Astrocyte (in vitro differentiated cells and primary cell): ENCODE measurements at regions not wholly inside any gene's neighbourhood (a gene's known extent, or its start where the extent isn't known, plus 50 kb on each side); places are given as distances from the start of the nearest gene placed in this dataset.

Experiments
- DNase-seq: peaks from one replicate; pipeline ENCODE4 v3.0.0-alpha.2; 2010; ENCODE audit warnings: low read depth
- FAIRE-seq: peaks from 2 replicates; lab custom pipeline; 2011; peaks lifted over from hg19 to GRCh38; lab: Jason Lieb, UNC
- H2AFZ ChIP-seq: 2 replicates; pipeline ENCODE4 v1.6.0; 2012; ENCODE audit warnings: low read depth, low read length, inconsistent platforms
- H3K27ac ChIP-seq: 2 replicates; pipeline ENCODE4 v1.5.1; 2011; ENCODE audit warnings: low read depth, low read length, inconsistent platforms
- H3K27me3 ChIP-seq: 2 replicates; pipeline ENCODE4 v1.6.0; 2011; ENCODE audit warnings: low read length, inconsistent platforms; ENCODE audit not compliant: insufficient read depth
- H3K36me3 ChIP-seq: 2 replicates; pipeline ENCODE4 v1.5.1; 2011; ENCODE audit warnings: low read length, inconsistent platforms; ENCODE audit not compliant: insufficient read depth
- H3K4me1 ChIP-seq: 2 replicates; pipeline ENCODE4 v1.5.1; 2011; ENCODE audit warnings: low read length, inconsistent platforms; ENCODE audit not compliant: insufficient read depth
- H3K4me2 ChIP-seq: 2 replicates; pipeline ENCODE4 v1.6.0; 2012; ENCODE audit warnings: low read length, inconsistent platforms
- H3K4me3 ChIP-seq: 2 replicates; pipeline ENCODE4 v1.5.1; 2011; ENCODE audit warnings: low read depth, mild to moderate bottlenecking, low read length, inconsistent platforms; ENCODE audit not compliant: insufficient read depth
- H3K79me2 ChIP-seq: 2 replicates; pipeline ENCODE4 v1.6.0; 2012; ENCODE audit warnings: mild to moderate bottlenecking, low read length, inconsistent platforms; ENCODE audit not compliant: insufficient read depth
- H3K9ac ChIP-seq: 2 replicates; pipeline ENCODE4 v1.6.0; 2012; ENCODE audit warnings: mild to moderate bottlenecking, low read length, inconsistent platforms
- H3K9me3 ChIP-seq: 2 replicates; pipeline ENCODE4 v1.5.1; 2012; ENCODE audit warnings: low read depth, mild to moderate bottlenecking, low read length, inconsistent platforms; ENCODE audit not compliant: insufficient read depth
- H4K20me1 ChIP-seq: 2 replicates; pipeline ENCODE4 v1.6.0; 2012; ENCODE audit warnings: low read length, inconsistent platforms; ENCODE audit not compliant: insufficient read depth
- H3K27ac Mint-ChIP-seq: one replicate; pipeline ENCODE4 v1.8.0; 2021; ENCODE audit warnings: mild to moderate bottlenecking, mixed read lengths; ENCODE audit not compliant: unreplicated experiment
- H3K27me3 Mint-ChIP-seq: one replicate; pipeline ENCODE4 v1.8.0; 2021; ENCODE audit warnings: low read depth, mixed read lengths; ENCODE audit not compliant: unreplicated experiment
- H3K36me3 Mint-ChIP-seq: one replicate; pipeline ENCODE4 v1.8.0; 2021; ENCODE audit warnings: low read depth, mixed read lengths; ENCODE audit not compliant: unreplicated experiment
- H3K4me1 Mint-ChIP-seq: one replicate; pipeline ENCODE4 v1.8.0; 2021; ENCODE audit warnings: low read depth, mixed read lengths; ENCODE audit not compliant: unreplicated experiment
- H3K4me3 Mint-ChIP-seq: one replicate; pipeline ENCODE4 v1.8.0; 2021; ENCODE audit warnings: mild to moderate bottlenecking, moderate library complexity, mixed read lengths; ENCODE audit not compliant: unreplicated experiment
- H3K9me3 Mint-ChIP-seq: one replicate; pipeline ENCODE4 v1.8.0; 2021; ENCODE audit warnings: mild to moderate bottlenecking, mixed read lengths; ENCODE audit not compliant: unreplicated experiment
- EZH2 ChIP-seq: IDR thresholded peaks from 2 replicates; pipeline ENCODE4 v1.6.1; 2012; ENCODE audit warnings: mild to moderate bottlenecking, low read length, inconsistent platforms; ENCODE audit not compliant: insufficient read depth
- TF ChIP-seq, protein P1 (sequence below): IDR thresholded peaks from 2 replicates; pipeline ENCODE4 v1.5.1; 2011; ENCODE audit warnings: low read depth, mild to moderate bottlenecking, inconsistent platforms, low read length, moderate library complexity; ENCODE audit not compliant: insufficient read depth

DNA sequence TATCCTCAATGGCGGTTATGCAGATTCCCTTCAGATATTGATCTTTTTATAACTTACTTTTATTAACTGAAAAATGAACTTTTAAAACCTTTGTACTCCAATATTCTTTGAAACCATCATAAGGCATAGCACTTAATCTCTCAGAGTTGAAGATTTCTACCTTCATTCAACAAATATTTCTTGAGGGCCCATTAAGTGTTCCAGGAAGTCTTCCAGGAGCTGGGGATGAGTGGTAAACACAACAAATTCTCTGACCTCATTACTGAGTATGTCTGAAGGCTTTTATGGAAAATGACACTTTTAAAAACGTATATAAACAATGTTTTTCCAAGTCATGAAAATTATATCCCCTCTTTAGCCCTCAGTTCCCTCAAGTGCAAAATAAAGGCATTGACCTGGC, 575.3 kb upstream of the IL12A start:
- FAIRE-seq (no peak), DNase-seq (no peak)
- Mint-ChIP-seq H3K9me3 (peaks cover 10% of the 10 kb centered on the region), H3K4me1 (peaks cover 3% of the 10 kb centered on the region), H3K27me3 (no peaks in the 10 kb centered on the region), H3K36me3 (no peaks in the 10 kb centered on the region), H3K4me3 (no peak overlapping the region), H3K27ac (no peak overlapping the region)
- no peak overlapping the region for H2AFZ ChIP-seq
- no peak overlapping the region for H3K9ac ChIP-seq
- H3K27me3 ChIP-seq, result no peaks in the 10 kb centered on the region
- H3K27ac ChIP-seq, result no peak overlapping the region
- H4K20me1 ChIP-seq, result no peaks in the 10 kb centered on the region
- H3K4me3 ChIP-seq, result no peak overlapping the region
- no peaks in the 10 kb centered on the region for H3K36me3 ChIP-seq
- no peak for TF ChIP-seq EZH2
- TF ChIP-seq, protein P1, sequence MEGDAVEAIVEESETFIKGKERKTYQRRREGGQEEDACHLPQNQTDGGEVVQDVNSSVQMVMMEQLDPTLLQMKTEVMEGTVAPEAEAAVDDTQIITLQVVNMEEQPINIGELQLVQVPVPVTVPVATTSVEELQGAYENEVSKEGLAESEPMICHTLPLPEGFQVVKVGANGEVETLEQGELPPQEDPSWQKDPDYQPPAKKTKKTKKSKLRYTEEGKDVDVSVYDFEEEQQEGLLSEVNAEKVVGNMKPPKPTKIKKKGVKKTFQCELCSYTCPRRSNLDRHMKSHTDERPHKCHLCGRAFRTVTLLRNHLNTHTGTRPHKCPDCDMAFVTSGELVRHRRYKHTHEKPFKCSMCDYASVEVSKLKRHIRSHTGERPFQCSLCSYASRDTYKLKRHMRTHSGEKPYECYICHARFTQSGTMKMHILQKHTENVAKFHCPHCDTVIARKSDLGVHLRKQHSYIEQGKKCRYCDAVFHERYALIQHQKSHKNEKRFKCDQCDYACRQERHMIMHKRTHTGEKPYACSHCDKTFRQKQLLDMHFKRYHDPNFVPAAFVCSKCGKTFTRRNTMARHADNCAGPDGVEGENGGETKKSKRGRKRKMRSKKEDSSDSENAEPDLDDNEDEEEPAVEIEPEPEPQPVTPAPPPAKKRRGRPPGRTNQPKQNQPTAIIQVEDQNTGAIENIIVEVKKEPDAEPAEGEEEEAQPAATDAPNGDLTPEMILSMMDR, result no peak
- H3K4me1 ChIP-seq, result peaks cover 4% of the 10 kb centered on the region
- no peaks in the 10 kb centered on the region for H3K79me2 ChIP-seq
- H3K4me2 ChIP-seq, result no peak overlapping the region
- peaks cover 4% of the 10 kb centered on the region for H3K9me3 ChIP-seq

DNA sequence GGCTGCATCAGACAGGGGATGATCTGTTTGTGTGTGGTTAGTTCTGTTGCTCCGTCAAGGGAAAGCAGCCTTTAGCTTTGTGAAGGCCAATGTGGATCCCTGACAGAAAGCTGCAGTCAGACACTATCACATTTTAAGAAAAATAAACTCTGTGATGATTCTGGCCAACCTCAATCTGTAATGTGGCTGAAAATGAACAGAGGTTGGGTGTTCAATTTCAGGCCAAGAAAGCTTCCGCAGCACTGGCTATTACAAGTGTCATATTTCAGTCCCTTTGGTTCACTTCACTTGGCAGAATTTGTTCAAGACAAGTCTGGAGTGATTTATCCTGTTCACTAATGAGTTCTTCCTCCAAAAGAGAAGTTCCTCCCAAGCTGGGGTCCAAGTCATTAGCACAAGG, 571.8 kb upstream of the IL12A start:
- FAIRE-seq (no peak), DNase-seq (peak; percentile 91)
- Histone ChIP-seq H3K27me3 (no peaks in the 10 kb centered on the region), H3K9me3 (peaks cover 4% of the 10 kb centered on the region), H3K36me3 (no peaks in the 10 kb centered on the region), H3K4me1 (peaks cover 4% of the 10 kb centered on the region), H3K27ac (no peak overlapping the region), H3K4me3 (no peak overlapping the region), H2AFZ (no peak overlapping the region), H3K9ac (no peak overlapping the region), H4K20me1 (no peaks in the 10 kb centered on the region), H3K4me2 (no peak overlapping the region), H3K79me2 (no peaks in the 10 kb centered on the region)
- Mint-ChIP-seq H3K4me1 (peaks cover 12% of the 10 kb centered on the region), H3K4me3 (no peak overlapping the region), H3K9me3 (no peaks in the 10 kb centered on the region), H3K36me3 (no peaks in the 10 kb centered on the region), H3K27ac (no peak overlapping the region), H3K27me3 (no peaks in the 10 kb centered on the region)
- TF ChIP-seq EZH2, result no peak
- TF ChIP-seq, protein P1, result no peak

DNA sequence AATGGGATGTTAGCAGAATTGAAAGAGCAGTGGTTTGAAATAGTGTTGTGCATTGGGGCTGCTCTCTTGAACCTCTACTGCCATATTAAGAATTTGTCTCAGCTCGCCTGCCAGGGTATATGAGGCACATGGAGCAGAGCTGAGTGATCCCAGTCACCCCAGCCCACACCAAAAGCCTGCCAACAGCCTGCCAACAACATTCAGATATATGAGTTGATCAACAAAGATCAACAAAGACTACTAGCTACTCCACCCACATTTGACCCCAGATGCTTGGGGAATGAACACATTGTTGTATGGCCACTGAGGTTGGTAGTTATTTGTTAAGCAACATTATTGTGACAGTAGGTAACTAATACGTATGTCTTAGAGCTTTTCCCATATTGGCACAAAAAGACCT, 570.9 kb upstream of the IL12A start:
- Histone ChIP-seq H3K4me2 (no peak overlapping the region), H3K79me2 (no peaks in the 10 kb centered on the region), H3K4me1 (peaks cover 4% of the 10 kb centered on the region), H3K4me3 (no peak overlapping the region), H4K20me1 (no peaks in the 10 kb centered on the region), H3K27ac (no peak overlapping the region), H2AFZ (no peak overlapping the region), H3K9me3 (peaks cover 4% of the 10 kb centered on the region), H3K27me3 (no peaks in the 10 kb centered on the region), H3K9ac (no peak overlapping the region), H3K36me3 (no peaks in the 10 kb centered on the region)
- no peak for TF ChIP-seq EZH2
- TF ChIP-seq, protein P1, result no peak
- Mint-ChIP-seq H3K4me3 (no peak overlapping the region), H3K36me3 (no peaks in the 10 kb centered on the region), H3K27ac (no peak overlapping the region), H3K4me1 (peaks cover 12% of the 10 kb centered on the region), H3K9me3 (peaks cover 2% of the 10 kb centered on the region), H3K27me3 (no peaks in the 10 kb centered on the region)
- DNase-seq (peak; percentile 58), FAIRE-seq (no peak)
